ENCODE measurements at regions not wholly inside any gene's neighbourhood (a gene's known extent, or its start where the extent isn't known, plus 50 kb on each side); places are given as distances from the start of the nearest gene placed in this dataset.

DNA sequence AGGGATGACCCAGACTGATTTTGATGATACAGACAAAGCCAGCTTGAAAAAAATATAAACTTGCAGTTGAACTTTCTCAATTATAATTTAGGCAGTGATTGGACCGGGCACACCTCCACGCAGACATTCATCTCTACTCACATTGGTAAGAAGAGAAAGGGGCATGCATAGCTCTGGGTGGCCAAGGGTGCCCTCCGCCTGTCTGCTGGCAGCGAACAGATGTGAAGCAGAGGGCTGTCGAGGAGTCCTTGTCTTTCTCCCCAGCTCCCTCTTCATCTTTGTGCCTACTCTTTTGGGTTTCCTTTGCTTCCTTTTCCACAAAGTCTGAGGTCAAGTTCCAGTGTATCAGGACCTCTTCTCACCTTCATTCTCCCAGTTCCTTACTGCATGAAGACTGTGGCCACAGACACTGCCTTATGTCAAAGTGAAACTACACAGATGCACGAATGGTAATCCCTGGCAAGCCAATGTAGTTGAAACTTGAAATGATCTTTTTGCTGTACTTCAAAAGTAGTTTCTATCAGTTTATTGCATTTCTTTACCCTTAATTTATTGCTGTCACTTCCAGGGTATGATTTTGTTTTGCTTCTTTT lies 343.7 kb upstream of the SOX9 start:
- H3K9ac ChIP-seq (replicated peaks in 1 of 4; ENCODE audit: extremely low read depth in 1 of 4, low read depth in 3 of 4, low read length in 3 of 4), result no peak overlapping the region
- no peaks in the 10 kb centered on the region for H3K9me3 ChIP-seq (ENCODE audit: insufficient read depth in 2 of 2, low read depth in 1 of 2, low read length in 1 of 2)
- WGBS, 2 experiments (ENCODE audit: extremely low coverage in 1 of 2, insufficient coverage in 1 of 2, insufficient read length in 1 of 2, insufficient replicate concordance in 2 of 2, low coverage in 1 of 2, low lambda C conversion rate in 2 of 2, missing lambda C conversion rate in 1 of 2), result 96% methylated on average over 6 of the region's 6 CpGs; no CpG with 5 or more reads in 1 of the 2 experiments
- H3K27ac ChIP-seq (ENCODE audit: low read depth, low read length), result no peak overlapping the region
- no peak overlapping the region for H2AFZ ChIP-seq (ENCODE audit: low read length)
- H3K23ac ChIP-seq (ENCODE audit: insufficient read length), result no peak overlapping the region
- no peak overlapping the region for H2BK120ac ChIP-seq (replicated peaks; ENCODE audit: low read depth, low read length)
- H3K18ac ChIP-seq (ENCODE audit: extremely low read depth, low read length), result no peak overlapping the region
- no peaks in the 10 kb centered on the region for H3K79me2 ChIP-seq (ENCODE audit: control insufficient read depth in 1 of 2, insufficient read depth in 2 of 2, low read length in 2 of 2)
- H3K27me3 ChIP-seq (replicated peaks in 1 of 4; ENCODE audit: control insufficient read depth in 3 of 4, extremely low read depth in 1 of 4, insufficient read depth in 3 of 4, low read length in 3 of 4), result no peaks in the 10 kb centered on the region
- H2AK5ac ChIP-seq (ENCODE audit: low read depth, low read length), result no peak overlapping the region
- no peaks in the 10 kb centered on the region for H3K4me1 ChIP-seq (replicated peaks in 1 of 4; ENCODE audit: control insufficient read depth in 3 of 4, insufficient read depth in 4 of 4, low read length in 3 of 4)
- H3K36me3 ChIP-seq (ENCODE audit: control insufficient read depth in 2 of 4, insufficient read depth in 4 of 4, low read length in 3 of 4), result no peaks in the 10 kb centered on the region
- H2BK15ac ChIP-seq (ENCODE audit: low read length), result no peak overlapping the region
- H3K14ac ChIP-seq (ENCODE audit: insufficient read length), result no peak overlapping the region
- no peak overlapping the region for H4K91ac ChIP-seq (replicated peaks; ENCODE audit: insufficient read length, low read length)
- no peak overlapping the region for H3K4ac ChIP-seq (replicated peaks; ENCODE audit: insufficient read length, low read depth, low read length)
- H2BK12ac ChIP-seq (ENCODE audit: low read depth, low read length), result no peak overlapping the region
- DNase-seq (ENCODE audit: low read depth in 1 of 2, low spot score in 2 of 2) (no peak), FAIRE-seq (no peak)
- no peak overlapping the region for H2BK20ac ChIP-seq (ENCODE audit: low read length)
- POLR2A ChIA-PET (ENCODE audit: partially characterized antibody), result no interaction called here
- no peak overlapping the region for H4K5ac ChIP-seq (ENCODE audit: insufficient read length, low read depth, low read length)
- no peak overlapping the region for H3K56ac ChIP-seq (replicated peaks; ENCODE audit: insufficient read length, low read depth, low read length)
- H3K79me1 ChIP-seq (ENCODE audit: low read depth, low read length), result no peaks in the 10 kb centered on the region
- CTCF ChIA-PET (ENCODE audit: partially characterized antibody), result no interaction called here
- no peak overlapping the region for H2BK5ac ChIP-seq (ENCODE audit: low read depth, low read length)
- H4K20me1 ChIP-seq (replicated peaks in 1 of 2; ENCODE audit: control insufficient read depth in 1 of 2, insufficient read depth in 2 of 2, low read length in 2 of 2), result no peaks in the 10 kb centered on the region
- no peak overlapping the region for H3K4me2 ChIP-seq (ENCODE audit: insufficient read depth in 1 of 2, low read depth in 2 of 2, low read length in 2 of 2)
- no peak overlapping the region for H3K4me3 ChIP-seq (ENCODE audit: extremely low read depth in 1 of 4, insufficient read depth in 2 of 4, low read depth in 3 of 4, low read length in 4 of 4)
- no peaks in the 10 kb centered on the region for H3K23me2 ChIP-seq (ENCODE audit: low read depth, low read length)
- no peak overlapping the region for H4K8ac ChIP-seq (ENCODE audit: extremely low read depth, insufficient read depth, low read length)
- TF ChIP-seq MAFK (IDR thresholded peaks at IDR 0.05; ENCODE audit: low read depth, low read length), result no peak
- TF ChIP-seq POLR2A (IDR thresholded peaks at IDR 0.05; ENCODE audit: control extremely low read depth in 1 of 2, low read depth in 2 of 2, low read length in 2 of 2), result no peak
- TF ChIP-seq CREB1 (IDR thresholded peaks at IDR 0.05), result no peak
- TF ChIP-seq PHF8 (conservative IDR thresholded peaks at IDR 0.05; ENCODE audit: low read depth, low read length), result no peak
